ENCODE measurements at regions not wholly inside any gene's neighbourhood (a gene's known extent, or its start where the extent isn't known, plus 50 kb on each side); places are given as distances from the start of the nearest gene placed in this dataset.
"Not testable (repeated sequence)": the region's sequence is repeated elsewhere in the genome, so short reads cannot be mapped to it uniquely, and the experiment has no call there.

- no peak for DNase-seq (ENCODE audit: low spot score)
These were observed 205.7 kb upstream of the APCDD1 start for GRCh38 chr18:10248738-10249137.

GRCh38 chr18:10249270-10249669, 205.2 kb upstream of the APCDD1 start:
- no peak for DNase-seq (ENCODE audit: low spot score)

- no peak for DNase-seq (ENCODE audit: low spot score)
These were observed 204.6 kb upstream of the APCDD1 start for GRCh38 chr18:10249801-10250200.

- DNase-seq (ENCODE audit: low spot score) = no peak
These were observed 201.9 kb upstream of the APCDD1 start for GRCh38 chr18:10252494-10252893.

- DNase-seq (ENCODE audit: low spot score) = no peak
These were observed 201.3 kb upstream of the APCDD1 start for GRCh38 chr18:10252952-10253705.

GRCh38 chr18:10256276-10256675, 198.2 kb upstream of the APCDD1 start:
- not testable (repeated sequence) for DNase-seq (ENCODE audit: low spot score)

GRCh38 chr18:10258836-10259474, 195.5 kb upstream of the APCDD1 start:
- no peak for DNase-seq (ENCODE audit: low spot score)

- DNase-seq (ENCODE audit: low spot score) = no peak
These were observed 194.5 kb upstream of the APCDD1 start for GRCh38 chr18:10259901-10260300.

- no peak for DNase-seq (ENCODE audit: low spot score)
These were observed 192.8 kb upstream of the APCDD1 start for GRCh38 chr18:10261344-10262276.

- DNase-seq (ENCODE audit: low spot score) = no peak
These were observed 191.9 kb upstream of the APCDD1 start for GRCh38 chr18:10262566-10262965.

- no peak for DNase-seq (ENCODE audit: low spot score)
These were observed 190.2 kb upstream of the APCDD1 start for GRCh38 chr18:10264260-10264659.

GRCh38 chr18:10265560-10266333, 188.7 kb upstream of the APCDD1 start:
- DNase-seq (ENCODE audit: low spot score) = no peak

GRCh38 chr18:10266334-10266590, 188.2 kb upstream of the APCDD1 start:
- DNase-seq (ENCODE audit: low spot score) = no peak

- DNase-seq (ENCODE audit: low spot score) = no peak
These were observed 185.2 kb upstream of the APCDD1 start for GRCh38 chr18:10269261-10269660.

GRCh38 chr18:10270151-10270571, 184.3 kb upstream of the APCDD1 start:
- DNase-seq (ENCODE audit: low spot score) = no peak

- no peak for DNase-seq (ENCODE audit: low spot score)
These were observed 183.0 kb upstream of the APCDD1 start for GRCh38 chr18:10271481-10271880.

GRCh38 chr18:10274301-10274700, 180.1 kb upstream of the APCDD1 start:
- DNase-seq (ENCODE audit: low spot score) = no peak

- DNase-seq (ENCODE audit: low spot score) = no peak
These were observed 178.9 kb upstream of the APCDD1 start for GRCh38 chr18:10275486-10275885.

- no peak for DNase-seq (ENCODE audit: low spot score)
These were observed 176.2 kb upstream of the APCDD1 start for GRCh38 chr18:10278265-10278664.

GRCh38 chr18:10279471-10279870, 175.0 kb upstream of the APCDD1 start:
- no peak for DNase-seq (ENCODE audit: low spot score)

- no peak for DNase-seq (ENCODE audit: low spot score)
These were observed 174.4 kb upstream of the APCDD1 start for GRCh38 chr18:10279905-10280644.
